NCI-H460 (cell line): ENCODE measurements at regions not wholly inside any gene's neighbourhood (a gene's known extent, or its start where the extent isn't known, plus 50 kb on each side); places are given as distances from the start of the nearest gene placed in this dataset.
"Not testable (repeated sequence)": the region's sequence is repeated elsewhere in the genome, so short reads cannot be mapped to it uniquely, and the experiment has no call there.

Experiments used
- DNase-seq: peaks from one replicate; pipeline ENCODE4 v3.0.0-alpha.2; 2016; ENCODE audit warnings: low read depth; ENCODE audit errors: extremely low read depth

GRCh38 chr10:45117940-45118339 lies 117.2 kb downstream of the ZNF22 start:
- DNase-seq = not testable (repeated sequence)

GRCh38 chr10:45118929-45119328 lies 118.2 kb downstream of the ZNF22 start:
- no peak for DNase-seq

GRCh38 chr10:45122180-45122860 lies 121.6 kb downstream of the ZNF22 start:
- not testable (repeated sequence) for DNase-seq

GRCh38 chr10:45135443-45136198 lies 134.9 kb downstream of the ZNF22 start:
- DNase-seq = no peak

- DNase-seq = no peak
Observed at GRCh38 chr10:45136256-45136655, 135.5 kb downstream of the ZNF22 start.

GRCh38 chr10:45144326-45145070 lies 143.8 kb downstream of the ZNF22 start:
- no peak for DNase-seq

- not testable (repeated sequence) for DNase-seq
Observed at GRCh38 chr10:45145143-45145542, 144.4 kb downstream of the ZNF22 start.

GRCh38 chr10:45147000-45147399 lies 146.3 kb downstream of the ZNF22 start:
- no peak for DNase-seq

- no peak for DNase-seq
Observed at GRCh38 chr10:45150997-45151396, 150.3 kb downstream of the ZNF22 start.

GRCh38 chr10:45151467-45152214 lies 150.9 kb downstream of the ZNF22 start:
- no peak for DNase-seq

- DNase-seq = no peak
Observed at GRCh38 chr10:45152726-45153125, 152.0 kb downstream of the ZNF22 start.

- no peak for DNase-seq
Observed at GRCh38 chr10:45154502-45154901, 153.8 kb downstream of the ZNF22 start.

- no peak for DNase-seq
Observed at GRCh38 chr10:45155784-45156183, 155.1 kb downstream of the ZNF22 start.

GRCh38 chr10:45160271-45160670 lies 155.1 kb downstream of the OR13A1 start:
- DNase-seq = no peak

- DNase-seq = no peak
Observed at GRCh38 chr10:45163315-45163975, 152.0 kb downstream of the OR13A1 start.

GRCh38 chr10:45175520-45176118 lies 139.8 kb downstream of the OR13A1 start:
- not testable (repeated sequence) for DNase-seq

GRCh38 chr10:45179691-45180090 lies 135.7 kb downstream of the OR13A1 start:
- no peak for DNase-seq

GRCh38 chr10:45180507-45180906 lies 134.9 kb downstream of the OR13A1 start:
- no peak for DNase-seq

GRCh38 chr10:45180946-45181875 lies 134.2 kb downstream of the OR13A1 start:
- no peak for DNase-seq
